OCI-LY1 (cell line): ENCODE measurements at regions not wholly inside any gene's neighbourhood (a gene's known extent, or its start where the extent isn't known, plus 50 kb on each side); places are given as distances from the start of the nearest gene placed in this dataset.

Experiments
- H2AFZ ChIP-seq: fragments of 200-600 bp; sonication (generic), shearing (Covaris generic); 2 replicates; pipeline ENCODE4 v1.6.0; 2014; ENCODE audit warnings: antibody characterized with exemption, mild to moderate bottlenecking, low read length
- H3F3A ChIP-seq: fragments of 200-600 bp; sonication (generic), shearing (Covaris generic); 2 replicates; pipeline ENCODE4 v1.6.0; 2014; ENCODE audit warnings: mild to moderate bottlenecking, antibody characterized with exemption, low read length, moderate library complexity; ENCODE audit not compliant: insufficient read depth
- H3K27ac ChIP-seq: fragments of 200-600 bp; sonication (generic); 2 replicates; pipeline ENCODE4 v1.5.1; 2014; ENCODE audit warnings: low read length, mixed run types, mild to moderate bottlenecking, low read depth; ENCODE audit not compliant: poor library complexity, severe bottlenecking
- H3K27me3 ChIP-seq: fragments of 200-600 bp; sonication (generic); 2 replicates; pipeline ENCODE4 v1.6.0; 2014; ENCODE audit warnings: antibody characterized with exemption, mild to moderate bottlenecking, low read length, moderate library complexity; ENCODE audit not compliant: insufficient read depth
- H3K36me3 ChIP-seq: fragments of 200-600 bp; sonication (generic); 2 replicates; pipeline ENCODE4 v1.6.1; 2014; ENCODE audit warnings: mild to moderate bottlenecking, antibody characterized with exemption, low read length, moderate library complexity, mixed read lengths; ENCODE audit not compliant: insufficient read depth
- H3K4me1 ChIP-seq: fragments of 200-600 bp; sonication (generic); 2 replicates; pipeline ENCODE4 v1.5.1; 2014; ENCODE audit warnings: mild to moderate bottlenecking, low read length, moderate library complexity; ENCODE audit not compliant: insufficient read depth, severe bottlenecking
- H3K4me2 ChIP-seq: fragments of 200-600 bp; sonication (generic), shearing (Covaris generic); 2 replicates; pipeline ENCODE4 v1.6.1; 2014; ENCODE audit warnings: low read length
- H3K4me3 ChIP-seq: fragments of 200-600 bp; sonication (generic); 2 replicates; pipeline ENCODE4 v1.5.1; 2014; ENCODE audit warnings: low read length, low read depth, mild to moderate bottlenecking, mixed read lengths; ENCODE audit not compliant: poor library complexity, severe bottlenecking
- H3K79me2 ChIP-seq: fragments of 200-600 bp; shearing (Covaris generic); 2 replicates; pipeline ENCODE4 v1.6.1; 2016; ENCODE audit warnings: mixed run types, low read length, mixed read lengths; ENCODE audit not compliant: insufficient read depth
- H3K9ac ChIP-seq: fragments of 200-600 bp; sonication (generic), shearing (Covaris generic); 2 replicates; pipeline ENCODE4 v1.6.1; 2014; ENCODE audit warnings: mild to moderate bottlenecking, low read length, mixed read lengths
- H3K9me2 ChIP-seq: fragments of 200-600 bp; sonication (generic), shearing (Covaris generic); 2 replicates; pipeline ENCODE4 v1.6.1; 2014; ENCODE audit warnings: low read depth, mild to moderate bottlenecking, low read length, mixed read lengths
- H3K9me3 ChIP-seq: fragments of 200-600 bp; shearing (Covaris generic); 2 replicates; pipeline ENCODE4 v1.6.1; 2014; ENCODE audit warnings: low read length, mixed read lengths
- H4K20me1 ChIP-seq: fragments of 200-600 bp; sonication (generic), shearing (Covaris generic); 2 replicates; pipeline ENCODE4 v1.6.0; 2016; ENCODE audit warnings: mild to moderate bottlenecking, low read length; ENCODE audit not compliant: insufficient read depth
- EZH2 ChIP-seq: fragments of 200-600 bp; sonication (generic), shearing (Covaris generic); IDR thresholded peaks from 2 replicates; pipeline ENCODE4 v1.8.0; 2017; ENCODE audit warnings: borderline replicate concordance, mixed run types, mild to moderate bottlenecking, antibody characterized with exemption, low read length, moderate library complexity, mixed read lengths
- TF ChIP-seq, protein P1 (sequence below): fragments of 200-600 bp; sonication (generic), shearing (Covaris generic); IDR thresholded peaks from 2 replicates; pipeline ENCODE4 v1.5.1; 2017; ENCODE audit warnings: mild to moderate bottlenecking, antibody characterized with exemption, low read length, moderate library complexity, mixed read lengths

GRCh38 chr2:176854878-176855277 is 357.7 kb upstream of the HNRNPA3 start:
- Histone ChIP-seq H3K4me1 (no peaks in the 10 kb centered on the region), H3K27ac (no peak overlapping the region), H3F3A (no peaks in the 10 kb centered on the region), H4K20me1 (no peaks in the 10 kb centered on the region), H3K79me2 (no peaks in the 10 kb centered on the region), H2AFZ (no peak overlapping the region), H3K27me3 (no peaks in the 10 kb centered on the region), H3K4me3 (no peak overlapping the region), H3K36me3 (no peaks in the 10 kb centered on the region), H3K9ac (no peak overlapping the region), H3K9me3 (no peaks in the 10 kb centered on the region), H3K4me2 (no peak overlapping the region), H3K9me2 (no peaks in the 10 kb centered on the region)
- TF ChIP-seq EZH2 = no peak
- TF ChIP-seq, protein P1, sequence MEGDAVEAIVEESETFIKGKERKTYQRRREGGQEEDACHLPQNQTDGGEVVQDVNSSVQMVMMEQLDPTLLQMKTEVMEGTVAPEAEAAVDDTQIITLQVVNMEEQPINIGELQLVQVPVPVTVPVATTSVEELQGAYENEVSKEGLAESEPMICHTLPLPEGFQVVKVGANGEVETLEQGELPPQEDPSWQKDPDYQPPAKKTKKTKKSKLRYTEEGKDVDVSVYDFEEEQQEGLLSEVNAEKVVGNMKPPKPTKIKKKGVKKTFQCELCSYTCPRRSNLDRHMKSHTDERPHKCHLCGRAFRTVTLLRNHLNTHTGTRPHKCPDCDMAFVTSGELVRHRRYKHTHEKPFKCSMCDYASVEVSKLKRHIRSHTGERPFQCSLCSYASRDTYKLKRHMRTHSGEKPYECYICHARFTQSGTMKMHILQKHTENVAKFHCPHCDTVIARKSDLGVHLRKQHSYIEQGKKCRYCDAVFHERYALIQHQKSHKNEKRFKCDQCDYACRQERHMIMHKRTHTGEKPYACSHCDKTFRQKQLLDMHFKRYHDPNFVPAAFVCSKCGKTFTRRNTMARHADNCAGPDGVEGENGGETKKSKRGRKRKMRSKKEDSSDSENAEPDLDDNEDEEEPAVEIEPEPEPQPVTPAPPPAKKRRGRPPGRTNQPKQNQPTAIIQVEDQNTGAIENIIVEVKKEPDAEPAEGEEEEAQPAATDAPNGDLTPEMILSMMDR = no peak

DNA sequence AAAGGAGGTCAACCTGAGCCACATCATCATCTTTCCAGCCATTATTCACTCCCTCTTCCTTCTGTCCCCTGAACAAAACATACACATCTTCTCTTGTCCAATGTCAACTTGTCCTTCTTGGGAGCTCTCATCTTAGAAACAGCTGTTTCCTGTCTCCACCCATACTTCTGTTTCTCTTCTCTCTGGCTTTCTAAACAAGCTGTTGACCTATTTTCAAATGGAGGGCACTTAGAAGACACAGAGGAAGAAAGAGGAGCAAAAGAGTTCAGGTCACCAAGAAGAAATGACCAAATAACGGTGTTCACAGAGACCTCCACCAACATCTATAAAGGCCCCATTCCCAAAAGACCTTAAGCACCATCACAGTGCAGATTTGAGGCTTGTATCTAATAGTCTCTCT is 355.9 kb upstream of the HNRNPA3 start:
- H3K4me2 ChIP-seq = no peak overlapping the region
- H3K27me3 ChIP-seq = no peaks in the 10 kb centered on the region
- no peaks in the 10 kb centered on the region for H3K79me2 ChIP-seq
- no peaks in the 10 kb centered on the region for H4K20me1 ChIP-seq
- H3K27ac ChIP-seq = no peak overlapping the region
- no peak overlapping the region for H2AFZ ChIP-seq
- no peaks in the 10 kb centered on the region for H3F3A ChIP-seq
- H3K9ac ChIP-seq = no peak overlapping the region
- H3K9me2 ChIP-seq = no peaks in the 10 kb centered on the region
- H3K36me3 ChIP-seq = no peaks in the 10 kb centered on the region
- no peak for TF ChIP-seq EZH2
- TF ChIP-seq, protein P1 = no peak
- no peaks in the 10 kb centered on the region for H3K9me3 ChIP-seq
- no peak overlapping the region for H3K4me3 ChIP-seq
- H3K4me1 ChIP-seq = no peaks in the 10 kb centered on the region

DNA sequence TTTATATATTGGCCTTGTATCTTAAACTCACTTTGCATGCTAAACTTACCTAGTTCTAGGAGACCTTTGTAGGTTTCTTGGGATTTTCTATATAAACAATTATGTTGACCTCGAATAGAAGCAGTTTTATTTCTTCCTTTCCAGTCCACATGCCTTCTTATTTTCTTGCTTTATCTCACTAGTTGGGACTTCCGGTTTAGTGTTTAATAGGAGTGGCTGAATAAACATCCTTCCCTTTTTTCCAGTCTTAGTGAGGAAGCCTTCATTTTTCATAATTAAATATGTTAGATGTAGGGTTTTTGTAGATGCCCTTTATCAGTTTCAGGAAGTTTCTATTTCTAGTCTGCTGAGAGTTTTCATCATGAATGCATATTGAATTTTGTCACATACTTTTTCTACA is 347.3 kb upstream of the HNRNPA3 start:
- Histone ChIP-seq H3F3A (no peaks in the 10 kb centered on the region), H3K9ac (no peak overlapping the region), H3K4me1 (no peaks in the 10 kb centered on the region), H2AFZ (no peak overlapping the region), H3K9me3 (no peaks in the 10 kb centered on the region), H3K4me2 (no peak overlapping the region), H3K27ac (no peak overlapping the region), H4K20me1 (no peaks in the 10 kb centered on the region), H3K4me3 (no peak overlapping the region), H3K79me2 (no peaks in the 10 kb centered on the region), H3K27me3 (no peaks in the 10 kb centered on the region), H3K9me2 (no peaks in the 10 kb centered on the region), H3K36me3 (no peaks in the 10 kb centered on the region)
- no peak for TF ChIP-seq EZH2
- TF ChIP-seq, protein P1 = no peak
